GM20431 (cell line): ENCODE measurements at regions not wholly inside any gene's neighbourhood (a gene's known extent, or its start where the extent isn't known, plus 50 kb on each side); places are given as distances from the start of the nearest gene placed in this dataset.

ENCODE experiments used
- in situ Hi-C: fragments of 300-500 bp; cut with MseI, MboI; formaldehyde crosslinking; loops from one replicate; pipeline ENCODE4 v1.15.0; 2020; ENCODE audit warnings: low sequenced_read_pairs; ENCODE audit not compliant: unreplicated experiment

DNA sequence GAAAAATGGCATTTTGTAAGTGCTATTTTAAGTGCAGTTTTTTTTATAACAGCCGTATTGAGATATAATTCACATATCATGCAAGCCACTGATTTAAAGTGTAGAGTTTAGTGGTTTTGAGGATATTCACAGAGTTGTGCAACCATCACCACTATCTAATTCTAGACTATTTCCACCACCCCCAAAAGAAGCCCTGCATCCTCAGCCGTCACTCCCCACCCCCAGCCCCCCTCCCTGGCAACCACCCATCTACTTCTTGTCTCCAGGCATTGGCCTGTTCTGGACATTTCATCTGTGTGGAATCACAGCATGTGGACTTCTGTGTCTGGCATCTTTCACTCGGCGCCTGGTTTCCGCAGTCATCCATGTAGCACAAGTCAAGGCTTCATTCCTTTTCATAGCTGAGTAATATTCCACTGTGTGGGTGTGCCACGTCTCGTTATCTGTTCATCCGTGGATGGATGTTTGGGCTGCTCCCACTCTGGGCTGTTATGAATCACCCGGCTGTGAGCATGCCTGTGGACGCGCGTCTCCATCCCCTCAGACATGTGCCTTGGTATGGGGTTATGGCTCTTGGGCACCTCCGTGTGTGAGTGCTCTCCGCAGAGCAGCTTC is 138.4 kb upstream of the CIBAR2 start:
- in situ Hi-C loops: no loop called here

DNA sequence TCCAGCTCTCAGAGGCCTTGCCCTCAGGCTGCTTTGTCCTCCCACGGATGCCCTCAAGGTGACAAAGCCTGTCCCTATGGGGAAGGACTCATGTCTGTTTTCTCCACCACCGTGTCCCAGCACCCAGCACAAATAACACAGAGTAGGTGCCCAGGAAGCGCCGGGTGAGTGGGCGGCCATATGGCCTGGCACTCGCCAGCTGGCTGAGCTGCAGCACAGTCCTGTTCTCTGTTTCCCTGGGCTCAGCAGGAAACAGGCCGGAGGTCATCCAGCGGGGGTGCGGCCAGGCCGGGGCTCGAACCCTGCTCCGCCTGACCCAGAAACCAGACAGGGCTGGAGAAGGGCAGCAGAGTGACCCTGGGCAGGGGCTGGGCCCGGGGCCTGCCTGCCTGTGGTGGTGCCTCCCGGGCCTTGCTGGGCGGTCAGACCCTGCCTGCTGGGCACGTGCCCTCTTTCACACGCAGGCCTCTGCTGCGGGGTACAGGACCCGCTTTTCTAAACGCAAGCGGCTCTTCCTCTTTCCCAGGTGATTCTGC is 139.0 kb upstream of the CIBAR2 start:
- in situ Hi-C loops: no loop called here

DNA sequence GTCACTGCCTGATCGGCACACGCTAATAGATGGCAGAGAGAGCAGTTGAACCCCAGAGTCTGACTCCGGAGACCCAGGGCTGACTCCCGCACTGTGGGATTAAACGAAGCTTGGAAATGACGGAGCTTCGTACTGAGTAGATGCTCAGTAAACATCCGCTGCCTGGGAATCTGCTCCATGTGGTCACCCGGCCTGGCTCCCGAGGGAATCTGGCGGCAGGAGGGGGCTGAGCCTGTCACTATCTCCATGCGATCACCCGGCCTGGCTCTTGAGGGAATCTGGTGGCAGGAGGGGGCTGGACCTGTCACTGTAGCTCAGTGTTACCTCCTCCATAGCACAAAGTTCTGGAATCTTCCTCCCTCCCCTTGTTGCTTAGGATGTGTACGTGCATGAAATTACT is 139.7 kb upstream of the CIBAR2 start:
- in situ Hi-C loops: no loop called here

DNA sequence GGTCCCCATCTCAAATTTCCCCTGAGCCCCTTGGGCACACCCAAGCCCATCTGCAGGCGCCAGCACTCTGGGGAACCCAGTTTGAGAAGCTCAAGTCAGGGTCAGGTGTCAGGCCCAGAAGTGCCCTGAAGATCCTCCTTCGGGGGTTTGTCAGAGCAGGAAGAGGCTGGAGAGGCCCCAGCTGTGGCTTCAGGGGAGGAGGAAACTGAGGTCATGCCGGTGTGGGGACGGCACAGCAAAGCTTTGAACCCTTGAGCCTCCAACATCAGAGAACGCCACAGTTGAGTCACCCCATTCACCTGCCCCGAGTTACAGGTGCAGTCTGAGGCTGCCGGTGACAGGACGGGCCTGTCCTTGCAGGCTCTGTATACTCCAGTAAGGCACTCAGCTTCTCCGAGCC is 140.2 kb upstream of the CIBAR2 start:
- in situ Hi-C loops: no loop called here

DNA sequence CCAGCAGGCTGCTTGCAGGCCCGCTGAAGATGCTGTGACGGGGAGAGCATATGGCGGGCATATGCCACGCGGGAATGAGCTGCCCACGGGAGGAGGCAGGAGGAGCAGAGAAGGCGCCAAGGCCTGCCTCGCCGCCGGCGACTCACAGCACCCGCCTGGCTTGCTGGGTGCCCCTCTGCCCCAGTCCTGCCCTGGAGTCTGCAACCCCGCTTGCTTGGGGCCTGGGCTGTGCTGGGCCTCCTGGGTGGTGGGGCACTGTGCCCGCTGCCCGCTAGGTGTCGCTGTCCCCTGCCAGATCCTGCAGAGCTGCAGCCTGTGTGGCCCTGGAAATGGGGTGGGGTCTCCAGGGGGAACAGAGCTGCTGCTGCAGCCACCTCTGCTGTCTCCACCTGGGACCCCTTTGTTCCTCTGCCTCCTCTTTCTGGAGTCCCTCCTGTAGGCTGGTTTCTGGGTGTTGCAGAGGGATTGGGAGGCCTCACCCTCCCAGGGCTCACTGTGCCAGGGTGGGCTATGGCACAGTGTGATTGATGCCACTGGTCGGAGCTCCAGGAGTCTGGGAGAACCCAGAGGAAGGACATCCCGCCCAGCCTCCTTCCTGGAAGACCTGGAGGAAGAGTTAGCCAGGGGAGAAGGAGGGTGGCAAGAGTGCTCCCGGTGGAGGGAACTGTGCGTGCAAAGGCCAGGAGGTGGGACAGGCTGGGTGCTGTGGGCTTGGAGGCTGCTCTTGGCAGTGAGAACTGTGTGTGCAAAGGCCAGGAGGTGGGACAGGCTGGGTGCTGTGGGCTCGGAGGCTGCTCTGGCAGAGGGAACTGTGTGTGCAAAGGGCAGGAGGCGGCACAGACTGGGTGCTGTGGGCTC is 141.0 kb upstream of the CIBAR2 start:
- in situ Hi-C loops: no loop called here

DNA sequence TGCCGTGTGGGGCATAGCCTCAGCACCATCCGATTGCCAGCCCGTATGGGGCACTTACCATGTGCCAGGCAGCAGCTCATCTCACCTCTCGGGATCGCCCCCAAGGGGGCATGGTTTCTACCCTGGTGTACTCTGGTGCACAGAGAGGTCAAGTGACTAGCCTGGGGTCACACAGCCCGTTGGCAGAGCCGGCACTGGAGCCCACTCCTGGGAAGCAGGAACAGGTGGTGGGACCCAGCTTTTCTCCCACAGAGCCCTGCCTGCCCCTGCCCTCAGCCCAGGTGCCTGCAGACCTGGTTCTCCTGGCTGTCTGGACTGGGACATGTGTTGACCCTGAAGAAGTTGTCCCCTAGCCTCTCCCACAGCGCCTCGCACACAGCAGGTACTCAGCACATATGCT is 141.8 kb upstream of the CIBAR2 start:
- in situ Hi-C loops: no loop called here

DNA sequence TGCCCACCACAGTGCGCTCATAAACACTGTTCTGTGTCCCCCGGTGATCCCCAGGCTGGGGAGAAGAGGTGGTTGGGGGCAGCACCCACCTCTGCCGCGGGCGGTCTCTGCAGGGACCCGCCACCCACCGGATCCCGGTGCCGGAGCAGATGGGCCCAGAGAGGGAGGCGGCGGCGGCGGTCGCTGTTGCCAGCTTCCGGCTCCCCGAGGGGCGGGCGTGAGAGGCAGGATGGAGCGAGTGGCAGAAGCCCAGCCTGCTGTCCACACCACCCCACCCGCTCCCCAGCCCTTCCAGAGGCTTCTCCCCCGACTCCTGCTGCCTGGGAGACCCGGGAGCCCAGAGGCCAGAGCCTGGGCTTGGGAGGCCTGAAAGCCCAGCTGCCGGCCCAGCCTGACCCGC is 142.6 kb upstream of the CIBAR2 start:
- in situ Hi-C loops: no loop called here

DNA sequence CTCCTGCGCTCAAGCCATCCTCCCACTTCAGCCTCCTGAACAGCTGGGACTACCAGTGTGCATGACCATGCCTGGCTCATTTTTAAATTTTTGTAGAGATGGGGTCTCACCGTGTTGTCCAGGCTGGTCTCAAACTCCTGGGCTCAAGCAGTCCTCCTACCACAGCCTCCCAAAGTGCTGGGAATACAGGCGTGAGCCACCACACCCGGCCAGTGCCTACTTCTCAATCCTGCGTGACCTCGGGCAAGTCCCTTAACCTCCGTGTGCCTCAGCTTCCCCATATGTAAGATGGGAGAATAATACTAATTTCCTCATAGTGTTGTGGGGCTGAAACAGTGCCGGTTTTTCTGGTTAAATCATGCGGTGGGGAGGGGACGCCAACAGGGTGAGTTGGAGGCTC is 143.5 kb upstream of the CIBAR2 start:
- in situ Hi-C loops: no loop called here

DNA sequence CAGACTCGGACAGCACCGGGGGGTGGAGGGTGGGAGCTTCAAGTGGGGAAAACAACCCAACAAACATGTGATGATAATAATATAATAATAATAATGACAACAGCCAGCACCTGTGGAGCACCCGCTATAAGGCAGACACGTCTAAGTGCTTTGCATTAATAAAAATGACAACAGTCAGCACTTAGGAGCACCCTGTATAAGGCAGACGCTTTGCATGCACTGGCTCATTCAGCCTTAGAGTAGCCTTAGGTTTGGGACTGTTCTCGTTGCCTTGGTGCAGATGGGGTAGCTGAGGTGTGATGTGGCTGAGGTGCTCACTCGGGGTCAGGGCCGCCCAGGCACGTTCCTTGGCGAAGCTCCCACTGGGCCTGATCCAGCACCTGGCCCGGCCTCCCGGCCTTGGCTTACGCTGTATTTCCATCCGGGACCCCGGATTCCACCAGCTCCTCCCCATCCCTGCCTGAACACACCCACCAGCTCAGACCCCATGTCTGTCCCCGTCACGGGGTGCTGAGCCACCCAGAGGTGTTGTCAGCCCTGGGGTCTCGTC is 144.0 kb upstream of the CIBAR2 start:
- in situ Hi-C loops: no loop called here

DNA sequence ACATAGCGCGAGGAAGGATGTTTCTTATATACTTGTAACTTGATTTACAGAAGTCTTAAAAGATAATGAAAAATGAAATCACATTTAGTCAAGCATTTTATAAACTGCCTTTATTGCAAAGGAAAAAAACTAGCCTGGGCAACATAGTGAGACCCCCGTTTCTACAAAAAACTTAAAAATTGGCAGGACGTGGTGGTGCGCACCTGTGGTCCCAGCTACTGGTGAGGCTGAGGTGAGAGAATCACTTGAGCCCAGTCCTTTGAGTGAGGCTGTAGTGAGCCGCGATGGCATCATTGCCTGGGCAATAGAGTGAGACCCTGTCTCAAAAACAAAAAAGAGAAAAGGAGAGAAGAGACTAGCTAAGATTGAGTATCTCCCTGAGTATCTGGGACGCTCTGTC is 145.2 kb upstream of the CIBAR2 start:
- in situ Hi-C loops: no loop called here

DNA sequence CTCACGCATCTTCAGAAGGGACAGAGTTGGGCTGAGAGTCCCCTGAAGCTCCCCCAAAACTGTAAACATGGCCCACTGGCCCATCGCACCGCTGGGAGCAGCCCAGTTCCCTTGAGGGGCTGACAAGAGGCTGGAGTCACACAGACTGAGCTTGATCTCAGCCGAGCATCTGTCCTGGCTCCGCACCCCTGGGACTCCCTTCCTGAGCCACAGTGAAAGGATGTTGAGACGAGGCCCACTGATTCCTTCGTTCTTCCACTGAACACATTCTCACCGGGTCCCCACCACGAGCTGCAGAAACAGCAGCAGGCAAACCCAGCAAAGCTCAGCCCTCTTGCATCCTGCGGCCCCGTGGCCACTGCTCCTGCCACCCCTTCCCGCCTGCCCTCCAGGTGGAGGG is 145.9 kb upstream of the CIBAR2 start:
- in situ Hi-C loops: no loop called here

DNA sequence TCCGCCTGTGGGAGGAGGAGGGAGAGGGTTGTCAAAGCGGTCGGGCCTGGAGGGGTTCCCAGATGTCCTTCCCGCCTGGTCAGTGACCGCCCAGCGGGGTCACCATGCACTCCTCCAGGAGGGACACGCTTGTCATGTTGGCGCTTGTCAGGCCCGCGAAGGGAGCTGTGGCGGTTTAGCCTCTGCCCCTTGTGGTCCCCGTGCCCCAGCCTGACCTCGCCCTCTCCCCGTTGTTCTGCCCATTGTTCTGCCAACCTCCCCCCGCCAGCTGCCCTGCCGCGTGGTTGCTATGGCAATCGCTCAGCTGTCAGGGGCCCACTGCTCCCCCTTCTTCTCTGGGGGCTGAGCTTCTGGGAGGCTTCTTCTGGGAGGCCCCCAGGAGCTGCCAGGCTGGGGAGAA is 146.4 kb upstream of the CIBAR2 start:
- in situ Hi-C loops: no loop called here

DNA sequence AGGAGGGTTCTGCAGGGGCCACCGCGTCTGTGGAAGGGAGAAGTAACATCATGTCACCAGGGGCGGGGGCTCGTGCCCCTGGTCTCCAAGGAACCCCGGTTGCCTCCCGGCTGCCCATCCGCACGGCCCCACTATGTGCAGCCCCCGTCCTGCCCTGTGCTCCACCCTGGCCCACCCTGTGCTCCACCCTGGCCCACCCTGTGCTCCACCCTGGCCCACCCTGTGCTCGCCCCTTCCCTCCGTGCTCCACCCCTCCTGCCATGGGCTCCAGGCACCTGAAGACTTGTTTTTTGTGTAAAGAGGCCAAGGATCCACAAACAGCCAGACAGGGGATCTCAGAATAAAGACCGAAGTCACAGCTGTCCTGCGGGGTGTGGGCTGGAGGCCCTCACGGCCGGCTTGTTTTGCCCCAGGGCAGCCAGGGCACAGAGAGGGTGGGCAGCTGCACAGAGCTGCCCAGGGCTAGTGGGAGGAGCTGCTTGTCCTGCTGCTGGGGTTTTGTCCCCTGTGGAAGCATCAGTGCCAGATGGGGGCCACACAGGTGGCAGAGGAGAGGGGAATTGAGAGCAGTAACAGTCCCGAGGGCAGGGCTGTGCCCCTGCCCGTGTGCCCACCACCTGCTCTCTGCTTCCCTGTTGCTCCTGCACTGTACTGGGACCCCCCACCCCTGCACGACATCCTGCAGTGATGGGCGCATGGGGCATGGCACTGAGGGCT is 147.0 kb upstream of the CIBAR2 start:
- in situ Hi-C loops: no loop called here

DNA sequence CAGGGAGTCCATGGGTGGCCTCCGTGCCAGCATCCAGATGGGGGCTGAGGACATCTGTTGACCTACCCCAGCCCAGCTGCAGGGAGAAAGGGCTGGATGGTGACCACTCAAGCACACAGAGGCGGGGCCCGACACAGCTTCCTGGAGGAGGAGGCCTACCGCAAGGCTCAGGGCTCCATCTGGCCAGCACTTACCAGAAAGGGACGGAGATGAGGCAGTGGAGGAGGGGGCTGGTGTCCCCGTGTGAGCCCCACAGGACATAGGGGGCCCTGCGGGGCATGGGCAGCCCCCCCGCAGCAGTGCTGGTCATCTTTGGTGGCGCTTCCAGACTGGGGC is 147.5 kb upstream of the CIBAR2 start:
- in situ Hi-C loops: no loop called here

DNA sequence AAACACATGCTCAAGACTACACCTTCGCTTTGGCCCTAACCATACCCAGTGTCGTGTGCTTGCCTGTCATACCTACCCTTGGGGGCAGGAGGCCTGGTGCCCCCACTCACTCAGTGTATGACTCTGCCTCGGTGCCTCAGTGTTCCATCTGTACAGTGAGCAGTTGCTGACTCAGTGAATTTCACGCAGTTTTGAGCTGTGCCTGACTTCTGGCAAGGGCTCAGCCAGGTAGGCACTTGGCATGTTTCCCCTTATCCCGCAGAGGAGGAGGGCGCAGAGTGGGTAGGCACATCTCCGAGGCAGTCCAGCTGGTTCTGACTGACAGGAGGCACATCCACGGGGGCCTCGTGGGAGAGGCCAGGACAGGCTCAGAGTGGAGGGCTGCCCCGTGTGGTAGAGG is 148.9 kb upstream of the CIBAR2 start:
- in situ Hi-C loops: no loop called here

DNA sequence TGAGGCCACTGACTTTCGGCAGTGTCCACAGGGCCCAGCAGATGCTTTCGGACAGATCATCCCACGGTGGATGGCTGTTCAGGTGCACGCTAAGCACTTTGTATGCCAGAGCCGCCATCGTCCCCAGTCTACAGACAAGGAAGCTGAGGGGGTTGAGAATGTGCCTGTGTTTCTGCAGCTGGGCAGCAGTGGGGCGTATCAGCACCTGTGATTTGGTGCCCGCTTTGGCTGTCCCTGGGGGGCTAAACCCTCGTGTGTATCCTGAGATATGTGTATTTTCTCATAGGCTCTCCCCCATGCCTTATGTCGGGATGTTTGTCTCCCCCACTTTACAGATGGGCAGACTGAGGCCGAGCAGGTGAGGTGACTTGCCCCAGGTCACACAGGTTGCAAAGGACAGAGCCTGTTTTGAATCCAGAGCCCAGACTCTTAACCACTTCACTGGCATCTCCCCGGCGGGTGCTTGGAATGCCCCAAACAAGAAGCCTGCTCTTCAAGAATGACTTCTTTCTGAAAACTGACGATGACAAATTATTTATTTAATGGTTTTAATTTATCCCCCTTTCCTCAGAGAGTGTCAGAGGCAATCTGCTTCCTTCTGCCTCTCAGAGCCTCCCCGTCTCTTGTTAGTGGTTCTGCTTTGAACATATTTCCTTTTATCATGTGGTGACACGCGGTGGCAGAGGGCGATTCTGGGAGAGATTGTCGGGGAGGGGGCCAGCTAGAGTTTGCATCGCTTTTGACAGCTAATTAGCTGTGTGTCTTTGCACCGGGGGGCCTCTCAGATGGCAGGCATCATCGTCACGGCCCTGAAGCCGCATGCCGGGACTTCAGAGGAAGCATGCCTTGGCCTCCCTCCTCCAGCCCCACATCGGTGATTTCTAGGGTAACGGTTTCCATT is 149.6 kb upstream of the CIBAR2 start:
- in situ Hi-C loops: no loop called here

DNA sequence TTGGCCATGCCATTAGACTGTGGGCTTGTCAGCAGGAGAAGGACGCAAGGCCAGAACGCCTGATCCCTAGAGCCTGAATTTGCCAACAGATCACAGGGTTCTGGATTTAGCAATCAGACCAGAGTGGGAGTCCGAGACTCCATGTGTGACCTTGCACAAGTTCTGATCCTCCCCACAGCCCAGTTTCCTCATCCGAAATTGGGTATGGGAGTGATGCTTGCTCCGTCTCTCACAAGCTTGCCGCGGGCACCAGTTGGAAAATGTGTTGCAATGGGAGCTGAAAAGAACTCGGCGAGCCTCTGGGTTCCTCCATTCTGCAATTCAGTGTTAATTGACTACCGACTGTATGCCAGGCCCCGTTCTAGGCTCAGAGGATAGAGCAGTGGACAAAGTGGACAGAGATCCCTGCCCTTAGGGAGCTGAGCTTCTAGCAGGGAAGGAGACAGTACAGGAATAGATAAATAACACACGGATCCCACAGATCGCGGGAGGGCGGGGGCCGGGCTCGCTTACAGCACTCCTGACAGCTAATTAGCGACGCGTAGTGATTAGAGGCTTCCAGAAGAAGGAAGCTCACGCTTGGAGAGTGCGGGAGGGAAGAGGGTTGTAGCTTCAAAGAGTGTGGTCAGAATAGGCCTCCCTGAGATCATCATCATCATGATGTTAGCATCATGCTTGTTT is 150.4 kb upstream of the CIBAR2 start:
- in situ Hi-C loops: no loop called here

DNA sequence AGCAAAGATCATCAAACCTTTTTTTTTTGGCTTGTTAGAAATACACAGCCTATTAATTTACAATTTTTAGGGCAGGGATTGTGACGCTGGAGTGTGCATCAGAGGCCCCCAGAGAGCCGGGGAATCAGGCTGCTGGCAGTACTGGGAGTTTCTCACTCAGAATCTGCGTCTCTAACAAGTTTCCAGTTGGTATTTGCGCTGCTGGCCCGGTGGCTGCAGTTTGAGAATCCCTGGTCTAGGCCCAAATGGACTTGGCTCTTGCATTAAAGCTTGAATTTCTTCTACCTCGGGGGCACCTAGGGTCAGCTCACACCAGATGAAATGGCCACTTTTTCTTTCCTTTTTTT is 150.9 kb upstream of the CIBAR2 start:
- in situ Hi-C loops: no loop called here

DNA sequence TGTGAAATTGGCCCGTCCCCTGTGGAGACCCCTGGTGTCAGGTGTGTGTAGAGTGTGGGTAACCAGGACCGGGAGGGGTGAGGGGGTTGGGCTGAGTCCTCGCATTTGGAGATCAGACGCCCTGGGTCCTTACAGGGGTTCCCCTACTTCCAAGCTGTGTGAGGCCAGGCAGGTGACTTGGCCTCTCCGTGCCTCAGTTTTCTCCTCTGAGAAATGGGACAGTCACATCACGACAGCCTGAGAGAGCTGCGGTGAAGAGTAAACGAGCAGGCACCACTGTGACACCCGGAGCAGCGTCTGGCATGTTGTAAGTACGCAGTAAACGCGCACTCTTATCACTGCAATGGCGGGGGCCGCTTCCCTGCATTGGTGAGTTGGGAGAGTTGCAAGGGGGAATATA is 152.5 kb upstream of the CIBAR2 start:
- in situ Hi-C loops: no loop called here
